ENCODE measurements at regions not wholly inside any gene's neighbourhood (a gene's known extent, or its start where the extent isn't known, plus 50 kb on each side); places are given as distances from the start of the nearest gene placed in this dataset.

- H3K27me3 Mint-ChIP-seq (ENCODE audit: low read depth): no peaks in the 10 kb centered on the region; the same call in 1 of the 2 replicates
- no peak overlapping the region for H3K4me3 Mint-ChIP-seq
- DNase-seq: no peak
- WGBS (ENCODE audit: extremely low coverage, insufficient read length, low lambda C conversion rate): no CpG with 5 or more reads among the region's 8 CpGs
- H3K4me1 ChIP-seq (ENCODE audit: insufficient read depth, low read length): peaks cover 2% of the 10 kb centered on the region; the same call in 1 of the 2 replicates
- H3K27ac Mint-ChIP-seq: no peak overlapping the region
- H3K79me1 ChIP-seq (ENCODE audit: insufficient read depth, low read depth, low read length, poor library complexity, severe bottlenecking): no peaks in the 10 kb centered on the region
- no peaks in the 10 kb centered on the region for H3K9me3 ChIP-seq (ENCODE audit: control insufficient read depth, low read depth, low read length)
- no peak overlapping the region for H4K8ac ChIP-seq (replicated peaks; ENCODE audit: insufficient read length, low read depth, low read length)
- H3K23ac ChIP-seq (ENCODE audit: insufficient read length, low read depth, low read length): no peak overlapping the region
- H2BK15ac ChIP-seq (ENCODE audit: low read depth, low read length): no peak overlapping the region
- TF ChIP-seq CTCF (conservative IDR thresholded peaks at IDR 0.05): no peak
- H3K9ac ChIP-seq (ENCODE audit: extremely low read depth, insufficient read length, low read length): no peak overlapping the region
- H3K23me2 ChIP-seq (ENCODE audit: insufficient read length, low read depth, low read length, poor library complexity, severe bottlenecking): no peaks in the 10 kb centered on the region
- H3K27me3 ChIP-seq (ENCODE audit: insufficient read depth, low read length): no peaks in the 10 kb centered on the region
- H3K18ac ChIP-seq (ENCODE audit: insufficient read length, low read depth, low read length): no peak overlapping the region
- no peaks in the 10 kb centered on the region; a peak in 1 of 7 replicates for H3K36me3 Mint-ChIP-seq (ENCODE audit: insufficient read depth in 1 of 3, low read depth in 3 of 3)
- no peak overlapping the region for H3K4me2 ChIP-seq (ENCODE audit: insufficient read depth, insufficient read length, low read length)
- no peak overlapping the region for H3K56ac ChIP-seq (ENCODE audit: insufficient read length, low read depth, low read length)
- no peaks in the 10 kb centered on the region for H4K20me1 ChIP-seq (ENCODE audit: control insufficient read depth, insufficient read depth, insufficient read length)
- no peak overlapping the region for H3T11ph ChIP-seq (ENCODE audit: low read length)
- H2AK5ac ChIP-seq (ENCODE audit: insufficient read length, low read length): no peak overlapping the region
- no peak overlapping the region for H2BK12ac ChIP-seq (ENCODE audit: insufficient read length, low read depth, low read length)
- no peak overlapping the region for H2AFZ ChIP-seq (ENCODE audit: low read length)
- H2BK5ac ChIP-seq (ENCODE audit: insufficient read length, low read length): no peak overlapping the region
- no peak overlapping the region for H4K91ac ChIP-seq (ENCODE audit: insufficient read length, low read depth, low read length)
- no peaks in the 10 kb centered on the region for H3K79me2 ChIP-seq (ENCODE audit: insufficient read depth, low read length)
- no peak overlapping the region for H3K4ac ChIP-seq (ENCODE audit: low read depth, low read length)
- no peaks in the 10 kb centered on the region; a peak in 1 of 5 replicates for H3K9me3 Mint-ChIP-seq
- no peak overlapping the region for H3K27ac ChIP-seq (ENCODE audit: insufficient read length, low read depth, low read length)
- H3K4me1 Mint-ChIP-seq: peaks cover 13 to 21% of the 10 kb centered on the region in 2 experiments
- no peak overlapping the region for H4K5ac ChIP-seq (ENCODE audit: insufficient read length, low read depth, low read length)
- no peak overlapping the region for H2BK20ac ChIP-seq (ENCODE audit: low read depth, low read length, poor library complexity, severe bottlenecking)
- H2BK120ac ChIP-seq (ENCODE audit: low read depth, low read length, poor library complexity, severe bottlenecking): no peak overlapping the region
- H3K14ac ChIP-seq (ENCODE audit: insufficient read depth, low read length): no peak overlapping the region
These were observed 82.8 kb downstream of the C11orf91 start for GRCh38 chr11:33617672-33618350.
